HUDEP-2 (cell line): ENCODE measurements at regions not wholly inside any gene's neighbourhood (a gene's known extent, or its start where the extent isn't known, plus 50 kb on each side); places are given as distances from the start of the nearest gene placed in this dataset.
"Not testable (repeated sequence)": the region's sequence is repeated elsewhere in the genome, so short reads cannot be mapped to it uniquely, and the experiment has no call there.

Source experiments
- DNase-seq, 76 experiments: peaks; one replicate each; lab custom pipeline; 2025; ENCODE audit not compliant: unreplicated experiment in 76 of 76; lab: John Stamatoyannopoulos, UW

- not testable (repeated sequence) for DNase-seq
Measured at GRCh38 chr10:53025765-53026164, 253.2 kb upstream of the MBL2 start.

GRCh38 chr10:53025172-53025711 is 252.7 kb upstream of the MBL2 start:
- no peak for DNase-seq

- DNase-seq: no peak
Measured at GRCh38 chr10:53023411-53023810, 250.8 kb upstream of the MBL2 start.

GRCh38 chr10:53022611-53023088 is 250.1 kb upstream of the MBL2 start:
- DNase-seq: no peak

GRCh38 chr10:53013201-53013810 is 240.7 kb upstream of the MBL2 start:
- no peak for DNase-seq

GRCh38 chr10:53009961-53010907 is 237.7 kb upstream of the MBL2 start:
- DNase-seq: no peak

- no peak for DNase-seq
Measured at GRCh38 chr10:53007527-53007842, 234.9 kb upstream of the MBL2 start.

- no peak for DNase-seq
Measured at GRCh38 chr10:53006663-53007526, 234.3 kb upstream of the MBL2 start.

GRCh38 chr10:53005612-53006345 is 233.2 kb upstream of the MBL2 start:
- DNase-seq: no peak

- DNase-seq: no peak
Measured at GRCh38 chr10:53003094-53003493, 230.5 kb upstream of the MBL2 start.

GRCh38 chr10:52999681-53000080 is 227.1 kb upstream of the MBL2 start:
- no peak for DNase-seq

GRCh38 chr10:52999258-52999657 is 226.7 kb upstream of the MBL2 start:
- no peak for DNase-seq

GRCh38 chr10:52997007-52997406 is 224.4 kb upstream of the MBL2 start:
- DNase-seq: no peak

- no peak for DNase-seq
Measured at GRCh38 chr10:52994370-52994769, 221.8 kb upstream of the MBL2 start.

- no peak for DNase-seq
Measured at GRCh38 chr10:52993109-52993508, 220.5 kb upstream of the MBL2 start.

- DNase-seq: no peak
Measured at GRCh38 chr10:52992567-52992966, 220.0 kb upstream of the MBL2 start.

- no peak for DNase-seq
Measured at GRCh38 chr10:52988923-52989322, 216.3 kb upstream of the MBL2 start.

GRCh38 chr10:52986125-52986524 is 213.5 kb upstream of the MBL2 start:
- DNase-seq: no peak

- DNase-seq: no peak
Measured at GRCh38 chr10:52984169-52984568, 211.6 kb upstream of the MBL2 start.

- no peak for DNase-seq
Measured at GRCh38 chr10:52979295-52979990, 206.9 kb upstream of the MBL2 start.
